NCI-H2081 (cell line): ENCODE measurements at regions not wholly inside any gene's neighbourhood (a gene's known extent, or its start where the extent isn't known, plus 50 kb on each side); places are given as distances from the start of the nearest gene placed in this dataset.
"Not testable (repeated sequence)": the region's sequence is repeated elsewhere in the genome, so short reads cannot be mapped to it uniquely, and the experiment has no call there.

Experiments used
- DNase-seq, 2 experiments: peaks; one replicate each; lab custom pipeline; 2025; lab: John Stamatoyannopoulos, UW

DNA sequence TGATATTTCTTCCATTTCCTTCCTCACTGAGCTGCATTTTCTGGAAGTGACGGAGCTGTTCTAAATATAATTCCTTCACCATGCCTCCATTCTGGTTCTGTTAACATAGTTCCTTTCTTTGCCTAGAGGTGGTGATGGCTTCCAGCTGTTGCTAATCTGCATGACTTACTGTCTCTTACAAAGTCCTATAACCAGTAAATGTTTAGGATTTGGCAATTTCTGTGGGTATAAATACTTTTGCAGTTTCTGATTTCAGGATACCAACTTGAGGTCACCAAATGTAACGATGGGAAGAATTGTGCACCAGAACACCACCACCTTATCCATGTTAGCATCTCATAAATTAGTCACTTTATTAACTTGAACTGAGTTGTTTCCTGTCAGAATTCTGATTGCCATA is 101.7 kb upstream of the FN1 start:
- DNase-seq: no peak

GRCh38 chr2:215536510-215536909 is 100.6 kb upstream of the FN1 start:
- DNase-seq: no peak

DNA sequence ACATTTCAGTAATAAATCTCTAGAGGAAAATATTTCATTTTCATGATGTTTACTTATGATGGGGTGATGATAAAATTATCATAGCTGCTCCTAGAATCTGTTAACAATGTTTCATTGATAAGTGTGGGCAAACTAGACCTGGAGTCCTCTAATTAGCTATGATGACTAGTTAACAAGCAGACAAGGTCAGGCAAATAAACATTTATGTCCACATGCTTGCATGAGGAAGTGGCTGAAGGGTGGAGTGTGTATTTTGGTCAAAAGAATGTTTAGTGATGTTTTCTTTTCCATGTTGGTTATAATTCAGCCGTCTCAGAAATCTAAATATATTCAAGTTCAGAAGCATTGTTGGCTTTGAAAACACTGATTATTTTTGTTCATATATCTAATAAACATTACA is 99.9 kb upstream of the FN1 start:
- DNase-seq: no peak

DNA sequence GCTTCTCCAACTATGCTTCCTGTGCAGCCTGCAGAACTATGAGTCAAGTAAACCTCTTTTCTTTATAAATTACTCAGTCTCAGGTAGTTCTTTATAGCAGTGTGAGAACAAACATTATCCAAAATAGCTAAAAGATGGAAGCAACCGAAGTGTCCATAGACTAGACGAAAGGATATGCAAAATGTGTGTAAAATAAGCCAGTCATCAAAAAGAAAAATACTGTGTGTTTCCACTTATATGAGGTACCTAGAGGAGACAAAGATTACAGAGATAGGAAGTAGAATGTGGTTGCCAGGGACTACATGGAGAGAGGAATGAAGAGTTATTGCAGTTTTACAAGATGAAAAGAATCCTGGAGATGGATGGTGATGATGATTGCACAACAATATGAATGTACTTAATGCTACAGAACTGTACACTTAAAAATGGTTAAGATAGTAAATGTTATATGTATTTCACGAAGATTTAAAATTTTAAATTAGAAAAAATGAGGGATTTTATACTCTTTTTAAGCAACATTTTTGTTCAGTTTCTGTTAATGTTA is 99.3 kb upstream of the FN1 start:
- DNase-seq: no peak

DNA sequence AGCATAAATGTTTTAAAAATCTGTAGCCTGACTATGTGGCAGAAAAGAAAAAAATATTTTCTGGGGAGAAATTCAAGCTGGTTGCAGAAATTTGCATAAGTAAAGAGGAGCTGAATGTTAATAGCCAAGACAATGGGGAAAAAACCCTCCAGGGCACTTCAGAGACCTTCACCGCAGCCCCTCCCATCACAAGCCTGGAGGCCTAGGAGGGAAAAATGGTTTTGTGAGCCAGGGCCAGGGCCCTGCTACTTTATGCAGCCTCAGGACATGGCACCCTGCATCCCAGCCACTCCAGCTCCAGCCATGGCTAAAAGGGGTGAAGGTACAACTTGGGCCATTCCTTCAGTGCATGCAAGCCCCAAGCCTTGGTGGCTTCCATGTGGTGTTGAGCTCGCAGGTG is 97.8 kb upstream of the FN1 start:
- not testable (repeated sequence) for DNase-seq

DNA sequence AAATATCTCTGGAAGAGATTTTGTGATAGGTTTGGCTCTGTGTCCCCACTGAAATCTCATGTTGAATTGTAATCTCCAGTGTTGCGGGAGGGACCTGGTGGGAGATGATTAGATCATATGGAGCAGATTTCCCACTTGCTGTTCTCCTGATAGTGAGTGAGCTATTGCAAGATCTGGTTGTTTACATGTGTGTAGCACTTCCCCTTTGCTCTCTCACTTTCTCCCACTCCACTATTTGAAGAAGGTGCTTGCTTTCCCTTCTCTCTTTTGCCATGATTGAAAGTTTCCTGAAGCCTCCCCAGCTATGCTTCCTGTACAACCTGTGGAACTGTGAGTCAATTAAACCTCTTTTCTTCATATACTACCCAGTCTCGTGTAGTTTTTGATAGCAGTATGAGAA is 97.0 kb upstream of the FN1 start:
- DNase-seq: no peak

- DNase-seq: no peak
Measured at GRCh38 chr2:215531284-215531683, 95.4 kb upstream of the FN1 start.

DNA sequence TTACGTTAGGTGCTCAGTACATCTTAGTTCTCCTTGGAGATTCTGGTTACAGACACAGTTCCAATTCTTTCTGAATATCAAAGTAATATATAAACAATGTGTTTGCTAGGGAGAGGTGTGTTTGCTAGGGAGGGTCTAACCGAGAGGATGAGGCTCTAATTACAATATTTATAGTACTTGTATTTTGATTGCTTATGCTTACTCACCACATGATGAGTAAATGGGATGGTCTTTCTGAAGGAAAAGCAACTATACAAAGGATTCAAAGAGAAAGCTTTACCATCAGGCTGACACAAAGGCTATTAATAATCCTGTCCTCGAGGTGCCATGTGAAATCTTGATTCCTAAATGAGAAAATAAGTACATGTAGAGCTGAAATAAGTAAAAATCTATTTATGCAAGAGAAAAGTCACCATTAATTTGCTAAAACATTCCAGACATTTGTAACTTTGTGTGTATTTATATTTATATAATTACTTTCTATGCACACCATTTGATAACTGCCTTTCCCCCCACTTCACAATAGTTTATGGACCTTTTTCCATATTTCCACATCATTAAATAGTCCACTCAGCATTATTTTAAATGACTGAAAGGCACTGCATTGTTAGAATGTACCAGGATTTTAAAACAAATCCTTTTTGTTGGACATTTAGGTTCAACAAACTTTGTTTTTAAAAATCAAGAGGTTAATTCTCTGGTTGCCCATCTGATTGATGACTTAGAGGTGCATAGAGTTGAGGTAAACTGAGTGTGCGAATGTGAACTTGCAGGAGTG is 94.5 kb upstream of the FN1 start:
- DNase-seq: no peak

DNA sequence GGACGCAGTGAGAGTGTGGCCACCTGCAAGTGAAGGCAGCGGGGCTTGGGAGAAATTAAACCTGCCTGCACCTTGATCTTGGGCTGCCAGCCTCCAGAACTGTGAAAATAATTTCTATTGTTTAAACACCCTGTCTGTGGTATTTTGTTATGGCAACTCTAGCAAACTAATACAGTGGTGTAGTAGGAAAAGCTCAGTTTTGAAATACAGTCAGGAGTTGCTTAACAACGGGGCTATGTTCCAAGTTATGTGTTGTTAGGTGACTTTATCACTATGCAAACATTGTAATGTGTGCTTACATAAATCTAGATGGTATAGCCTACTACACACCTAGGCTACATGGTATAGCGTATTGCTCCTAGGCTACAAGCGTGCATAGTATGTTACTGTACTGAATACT is 93.4 kb upstream of the FN1 start:
- DNase-seq: no peak

GRCh38 chr2:215528555-215528954 is 92.7 kb upstream of the FN1 start:
- DNase-seq: no peak

GRCh38 chr2:215527736-215528135 is 91.9 kb upstream of the FN1 start:
- no peak for DNase-seq

GRCh38 chr2:215526341-215526740 is 90.5 kb upstream of the FN1 start:
- DNase-seq: no peak

DNA sequence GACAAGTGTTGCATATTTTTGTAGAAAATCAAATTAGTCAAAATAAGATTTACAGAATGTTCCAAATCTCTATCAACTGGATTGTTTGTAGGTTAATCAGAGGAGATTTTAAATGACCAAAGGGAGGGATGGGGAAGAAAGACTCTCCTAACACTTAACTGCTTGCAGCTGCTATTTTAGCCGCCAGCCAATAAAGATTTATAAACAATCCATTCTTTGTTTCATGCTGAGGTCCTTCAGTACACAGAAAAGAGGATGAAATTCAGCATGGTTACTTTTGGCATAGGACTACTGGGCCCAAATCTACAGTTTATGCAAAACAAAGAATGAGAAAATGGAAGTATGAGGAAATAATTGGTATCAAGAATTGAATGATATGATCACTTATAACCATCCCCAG is 86.4 kb upstream of the FN1 start:
- no peak for DNase-seq

- no peak for DNase-seq
Measured at GRCh38 chr2:215521031-215521430, 85.2 kb upstream of the FN1 start.

GRCh38 chr2:215517391-215517790 is 81.5 kb upstream of the FN1 start:
- no peak for DNase-seq

DNA sequence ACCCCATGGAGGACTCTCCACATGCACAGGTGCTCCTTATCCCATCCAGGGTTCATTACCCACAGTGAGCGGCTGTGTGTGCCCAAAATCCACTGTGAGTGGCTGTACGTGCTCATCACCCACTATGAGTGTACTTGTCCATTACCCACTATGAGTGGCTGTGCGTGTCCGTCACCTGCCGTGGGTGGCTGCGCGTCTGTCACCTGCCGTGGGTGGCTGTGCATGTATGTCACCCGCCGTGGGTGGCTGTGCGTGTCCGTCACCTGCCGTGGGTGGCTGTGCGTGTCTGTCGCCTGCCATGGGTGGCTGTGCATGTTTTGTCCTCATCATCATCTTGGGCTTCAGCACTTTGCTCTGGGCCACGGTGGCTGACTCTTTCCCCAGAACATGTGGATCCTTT is 78.6 kb upstream of the FN1 start:
- DNase-seq: no peak

GRCh38 chr2:215511454-215512346 is 75.8 kb upstream of the FN1 start:
- DNase-seq: no peak

GRCh38 chr2:215507836-215508235 is 72.0 kb upstream of the FN1 start:
- DNase-seq: no peak

DNA sequence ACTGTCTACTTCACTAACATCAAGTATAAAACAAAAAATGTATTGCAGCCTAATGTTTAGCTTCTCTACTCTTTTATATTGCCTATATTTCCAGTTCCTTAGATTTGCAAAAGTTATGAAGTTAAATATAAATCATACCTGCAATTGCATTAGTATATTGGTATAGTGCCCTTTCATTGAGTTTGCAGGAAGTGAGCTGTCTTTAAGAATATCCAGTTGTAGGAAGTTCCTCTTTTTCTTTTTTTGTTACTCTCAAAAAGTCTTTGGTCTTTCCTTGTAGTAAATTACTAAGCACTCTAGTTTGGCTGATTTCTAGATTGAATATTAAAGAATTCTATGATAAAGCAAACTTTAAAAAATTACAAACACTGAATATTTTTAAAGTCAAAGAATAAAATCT is 71.3 kb upstream of the FN1 start:
- no peak for DNase-seq

GRCh38 chr2:215506604-215506990 is 70.7 kb upstream of the FN1 start:
- no peak for DNase-seq

- DNase-seq: no peak
Measured at GRCh38 chr2:215505044-215505786, 69.3 kb upstream of the FN1 start.

DNA sequence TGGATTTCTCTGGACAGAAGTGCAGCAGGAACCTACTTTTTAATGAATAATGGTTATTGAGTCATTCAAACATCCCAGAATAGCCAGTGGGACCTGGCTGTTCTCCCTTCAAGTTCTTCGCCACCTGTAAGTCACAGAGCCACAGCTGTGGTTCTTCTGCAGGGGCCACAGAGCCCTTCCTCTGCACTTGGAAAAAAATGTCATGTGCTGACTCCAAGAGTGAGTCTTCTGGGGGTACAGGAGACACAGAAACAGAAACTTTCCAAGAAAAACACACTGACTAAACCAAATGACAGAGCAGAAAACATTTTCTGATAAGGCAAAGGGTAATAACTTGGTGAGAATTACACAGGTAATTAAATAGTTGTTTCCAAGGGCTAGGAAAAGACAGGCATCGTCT is 68.7 kb upstream of the FN1 start:
- DNase-seq: no peak
